NCI-H526 treated with DMSO at 0.1 percent for 48 hours (cell line): ENCODE measurements at regions not wholly inside any gene's neighbourhood (a gene's known extent, or its start where the extent isn't known, plus 50 kb on each side); places are given as distances from the start of the nearest gene placed in this dataset.
"Not testable (repeated sequence)": the region's sequence is repeated elsewhere in the genome, so short reads cannot be mapped to it uniquely, and the experiment has no call there.

ENCODE experiments used
- DNase-seq: peaks from one replicate; lab custom pipeline; 2025; lab: John Stamatoyannopoulos, UW

- DNase-seq: no peak
Measured at GRCh38 chr6:168193816-168194721, 115.1 kb upstream of the FRMD1 start.

GRCh38 chr6:168192901-168193815, 114.1 kb upstream of the FRMD1 start:
- DNase-seq: no peak

GRCh38 chr6:168192195-168192900, 113.3 kb upstream of the FRMD1 start:
- DNase-seq: peak; percentile 87

GRCh38 chr6:168190646-168191443, 111.8 kb upstream of the FRMD1 start:
- DNase-seq: no peak

- DNase-seq: no peak
Measured at GRCh38 chr6:168190014-168190405, 111.0 kb upstream of the FRMD1 start.

GRCh38 chr6:168189200-168190013, 110.4 kb upstream of the FRMD1 start:
- DNase-seq: no peak

GRCh38 chr6:168188369-168189199, 109.6 kb upstream of the FRMD1 start:
- no peak for DNase-seq

GRCh38 chr6:168186438-168186837, 107.4 kb upstream of the FRMD1 start:
- DNase-seq: no peak

GRCh38 chr6:168186018-168186417, 107.0 kb upstream of the FRMD1 start:
- DNase-seq: not testable (repeated sequence)

- no peak for DNase-seq
Measured at GRCh38 chr6:168184701-168185100, 105.7 kb upstream of the FRMD1 start.

GRCh38 chr6:168183613-168183970, 104.6 kb upstream of the FRMD1 start:
- no peak for DNase-seq

GRCh38 chr6:168182908-168183612, 104.0 kb upstream of the FRMD1 start:
- DNase-seq: no peak

GRCh38 chr6:168182366-168182765, 103.4 kb upstream of the FRMD1 start:
- DNase-seq: no peak

- DNase-seq: no peak
Measured at GRCh38 chr6:168181876-168182275, 102.9 kb upstream of the FRMD1 start.

- no peak for DNase-seq
Measured at GRCh38 chr6:168181316-168181715, 102.3 kb upstream of the FRMD1 start.

- no peak for DNase-seq
Measured at GRCh38 chr6:168180548-168181011, 101.6 kb upstream of the FRMD1 start.

GRCh38 chr6:168179702-168180382, 100.8 kb upstream of the FRMD1 start:
- no peak for DNase-seq

- DNase-seq: no peak
Measured at GRCh38 chr6:168179133-168179532, 100.1 kb upstream of the FRMD1 start.
